Medulla oblongata (tissue), 1 donor: ENCODE measurements at regions not wholly inside any gene's neighbourhood (a gene's known extent, or its start where the extent isn't known, plus 50 kb on each side); places are given as distances from the start of the nearest gene placed in this dataset.

Source experiments
- DNase-seq: peaks from one replicate; pipeline ENCODE4 v3.0.0-alpha.2; 2015; ENCODE audit errors: extremely low spot score

GRCh38 chr2:144711084-144711483 lies 191.2 kb upstream of the ZEB2 start:
- no peak for DNase-seq

- peak; percentile 96 for DNase-seq
These were observed 188.7 kb upstream of the ZEB2 start for GRCh38 chr2:144708626-144709025.

- no peak for DNase-seq
These were observed 187.9 kb upstream of the ZEB2 start for GRCh38 chr2:144707736-144708326.

GRCh38 chr2:144706647-144707046 lies 186.7 kb upstream of the ZEB2 start:
- no peak for DNase-seq

- DNase-seq = no peak
These were observed 185.7 kb upstream of the ZEB2 start for GRCh38 chr2:144705328-144706245.

GRCh38 chr2:144704709-144705095 lies 184.8 kb upstream of the ZEB2 start:
- DNase-seq = no peak

GRCh38 chr2:144703852-144704708 lies 184.2 kb upstream of the ZEB2 start:
- DNase-seq = peak; percentile 33

GRCh38 chr2:144702051-144702450 lies 182.1 kb upstream of the ZEB2 start:
- peak; percentile 34 for DNase-seq

- peak; percentile 68 for DNase-seq
These were observed 181.3 kb upstream of the ZEB2 start for GRCh38 chr2:144701259-144701658.

- no peak for DNase-seq
These were observed 178.2 kb upstream of the ZEB2 start for GRCh38 chr2:144698156-144698555.

- DNase-seq = no peak
These were observed 175.7 kb upstream of the ZEB2 start for GRCh38 chr2:144695657-144696056.

- no peak for DNase-seq
These were observed 174.5 kb upstream of the ZEB2 start for GRCh38 chr2:144694456-144694855.

GRCh38 chr2:144693179-144693578 lies 173.3 kb upstream of the ZEB2 start:
- no peak for DNase-seq

GRCh38 chr2:144692661-144693060 lies 172.7 kb upstream of the ZEB2 start:
- DNase-seq = no peak

- no peak for DNase-seq
These were observed 170.9 kb upstream of the ZEB2 start for GRCh38 chr2:144690771-144691170.

GRCh38 chr2:144686518-144687215 lies 166.7 kb upstream of the ZEB2 start:
- peak; percentile 80 for DNase-seq

- DNase-seq = no peak
These were observed 164.0 kb upstream of the ZEB2 start for GRCh38 chr2:144683966-144684365.

GRCh38 chr2:144683107-144683753 lies 163.3 kb upstream of the ZEB2 start:
- DNase-seq = no peak

- DNase-seq = no peak
These were observed 162.3 kb upstream of the ZEB2 start for GRCh38 chr2:144682248-144682647.

GRCh38 chr2:144681389-144681788 lies 161.5 kb upstream of the ZEB2 start:
- no peak for DNase-seq

GRCh38 chr2:144679942-144680341 lies 160.0 kb upstream of the ZEB2 start:
- no peak for DNase-seq
